Upper lobe of left lung (tissue), 6 donors: ENCODE measurements at regions not wholly inside any gene's neighbourhood (a gene's known extent, or its start where the extent isn't known, plus 50 kb on each side); places are given as distances from the start of the nearest gene placed in this dataset.

Experiments
- ATAC-seq, 2 donors: fragments of 200-7000 bp; cut with Tn5 transposase; one replicate each; pipeline ENCODE4 v1.9.1; 2022; ENCODE audit warnings: mild to moderate bottlenecking in 2 of 2, moderate library complexity in 2 of 2; ENCODE audit not compliant: low FRiP score in 2 of 2
- DNase-seq, 2 donors: peaks; one replicate each; pipeline ENCODE4 v3.0.0-alpha.2; 2019 to 2020
- H3K27ac ChIP-seq, 4 donors: fragments of 200-600 bp; sonication (generic); one replicate each; pipeline ENCODE4 v1.5.1; 2016 to 2019
- H3K27me3 ChIP-seq, 4 donors: fragments of 200-600 bp; sonication (generic); one replicate each; pipeline ENCODE4 v1.5.1; 2017 to 2019
- H3K36me3 ChIP-seq, 4 donors: fragments of 200-600 bp; sonication (generic); one replicate each; pipeline ENCODE4 v1.5.1; 2016 to 2019
- H3K4me1 ChIP-seq, 4 donors: fragments of 200-600 bp; sonication (generic); one replicate each; pipeline ENCODE4 v1.5.1; 2018 to 2019
- H3K4me3 ChIP-seq, 4 donors: fragments of 200-600 bp; sonication (generic); one replicate each; pipeline ENCODE4 v1.5.1; 2017 to 2019; ENCODE audit warnings: mild to moderate bottlenecking in 2 of 4, moderate library complexity in 1 of 4
- H3K9me3 ChIP-seq, 4 donors: fragments of 200-600 bp; sonication (generic); one replicate each; pipeline ENCODE4 v1.5.1; 2018 to 2019
- EP300 ChIP-seq, 4 donors: sonication (generic); formaldehyde crosslinking; IDR thresholded peaks; one replicate each; pipeline ENCODE4 v1.5.1; 2017; ENCODE audit warnings: antibody characterized with exemption in 4 of 4, control low read depth in 2 of 4
- POLR2A ChIP-seq, 4 donors: fragments of 450-650 bp; IDR thresholded peaks; one replicate each; pipeline ENCODE4 v1.5.1; 2016 to 2017; ENCODE audit warnings: antibody characterized with exemption in 4 of 4, mild to moderate bottlenecking in 2 of 4
- POLR2AphosphoS5 ChIP-seq, 2 donors: sonication (generic); formaldehyde crosslinking; IDR thresholded peaks; one replicate each; pipeline ENCODE4 v1.5.1; 2017; ENCODE audit warnings: antibody characterized with exemption in 2 of 2
- WGBS, 2 donors: methylation state at CpG; one replicate each; pipeline ENCODE4 v1.1.5; 2017 to 2018; 5-methylcytosine and 5-hydroxymethylcytosine counted together
- TF ChIP-seq, protein P1 (sequence below), 6 experiments: fragments of 450-650 bp in 4 of 6; fragments of 200-600 bp in 2 of 6; sonication (generic) in 2 of 6; IDR thresholded peaks; one replicate each; pipeline ENCODE4 v1.5.1; 2016 to 2019; ENCODE audit warnings: antibody characterized with exemption in 6 of 6
- donor health status: DM: no; HTN: no; CAD: no; lungs with moderate emphysema.
- donor health status: DM: no; HTN: yes; CAD: no; lungs with severe emphysema.

DNA sequence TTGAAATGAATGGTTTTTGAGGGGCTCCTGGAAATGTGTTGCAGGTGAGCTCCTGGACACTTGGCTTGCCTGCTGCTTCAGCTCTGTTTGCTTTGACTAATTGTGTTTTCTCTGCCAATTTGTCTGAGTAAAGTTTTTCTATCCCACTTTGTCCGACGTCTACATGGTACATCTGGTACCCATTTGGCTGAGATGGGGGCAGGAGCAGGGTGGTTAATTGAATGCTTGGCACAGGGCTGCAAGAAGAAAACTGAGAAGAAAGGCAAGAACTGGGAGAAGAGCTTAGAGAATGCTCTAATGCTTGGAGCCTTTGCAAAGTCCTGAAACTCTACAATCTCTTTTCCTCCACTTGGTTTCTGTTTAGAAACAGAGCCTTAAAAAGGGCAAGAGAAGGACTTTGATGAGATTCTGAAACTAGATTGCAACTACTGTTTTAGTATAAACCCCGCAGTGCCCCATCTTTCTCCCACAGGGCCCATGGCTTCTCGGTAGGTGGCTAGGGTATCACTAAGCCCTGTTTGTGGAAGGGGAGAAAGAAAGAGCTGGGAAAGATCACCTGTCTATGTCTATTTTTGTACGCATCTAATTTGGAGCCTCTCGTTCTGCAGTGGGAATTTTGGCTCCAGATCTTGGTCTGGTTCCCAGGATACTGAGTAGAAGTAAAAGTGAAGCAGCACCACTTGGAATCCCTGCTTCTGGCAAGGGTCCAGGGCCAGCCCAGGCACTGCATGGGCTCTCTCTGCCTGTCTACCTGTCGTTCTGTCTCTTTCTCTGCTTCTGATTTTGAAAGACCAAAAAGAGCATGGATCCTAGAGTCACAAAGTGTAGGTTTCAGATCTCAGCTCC is 214.4 kb downstream of the SEMA6A start:
- H3K27ac ChIP-seq = no peak overlapping the region
- TF ChIP-seq EP300 (IDR thresholded peaks at IDR 0.05) = no peak
- TF ChIP-seq POLR2A (IDR thresholded peaks at IDR 0.05) = no peak
- no peak for TF ChIP-seq POLR2AphosphoS5 (IDR thresholded peaks at IDR 0.05)
- TF ChIP-seq, protein P1, sequence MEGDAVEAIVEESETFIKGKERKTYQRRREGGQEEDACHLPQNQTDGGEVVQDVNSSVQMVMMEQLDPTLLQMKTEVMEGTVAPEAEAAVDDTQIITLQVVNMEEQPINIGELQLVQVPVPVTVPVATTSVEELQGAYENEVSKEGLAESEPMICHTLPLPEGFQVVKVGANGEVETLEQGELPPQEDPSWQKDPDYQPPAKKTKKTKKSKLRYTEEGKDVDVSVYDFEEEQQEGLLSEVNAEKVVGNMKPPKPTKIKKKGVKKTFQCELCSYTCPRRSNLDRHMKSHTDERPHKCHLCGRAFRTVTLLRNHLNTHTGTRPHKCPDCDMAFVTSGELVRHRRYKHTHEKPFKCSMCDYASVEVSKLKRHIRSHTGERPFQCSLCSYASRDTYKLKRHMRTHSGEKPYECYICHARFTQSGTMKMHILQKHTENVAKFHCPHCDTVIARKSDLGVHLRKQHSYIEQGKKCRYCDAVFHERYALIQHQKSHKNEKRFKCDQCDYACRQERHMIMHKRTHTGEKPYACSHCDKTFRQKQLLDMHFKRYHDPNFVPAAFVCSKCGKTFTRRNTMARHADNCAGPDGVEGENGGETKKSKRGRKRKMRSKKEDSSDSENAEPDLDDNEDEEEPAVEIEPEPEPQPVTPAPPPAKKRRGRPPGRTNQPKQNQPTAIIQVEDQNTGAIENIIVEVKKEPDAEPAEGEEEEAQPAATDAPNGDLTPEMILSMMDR (IDR thresholded peaks at IDR 0.05) = no peak
- DNase-seq = no peak
- H3K36me3 ChIP-seq = no peaks in the 10 kb centered on the region
- H3K4me3 ChIP-seq = no peak overlapping the region
- 52 to 59% methylated on average over 7 of the region's 7 CpGs for WGBS, 2 donors
- H3K27me3 ChIP-seq = no peaks in the 10 kb centered on the region
- peaks cover 9 to 19% (median 16%) of the 10 kb centered on the region in 4 donors for H3K4me1 ChIP-seq
- no peaks in the 10 kb centered on the region for H3K9me3 ChIP-seq
- no peak for ATAC-seq

DNA sequence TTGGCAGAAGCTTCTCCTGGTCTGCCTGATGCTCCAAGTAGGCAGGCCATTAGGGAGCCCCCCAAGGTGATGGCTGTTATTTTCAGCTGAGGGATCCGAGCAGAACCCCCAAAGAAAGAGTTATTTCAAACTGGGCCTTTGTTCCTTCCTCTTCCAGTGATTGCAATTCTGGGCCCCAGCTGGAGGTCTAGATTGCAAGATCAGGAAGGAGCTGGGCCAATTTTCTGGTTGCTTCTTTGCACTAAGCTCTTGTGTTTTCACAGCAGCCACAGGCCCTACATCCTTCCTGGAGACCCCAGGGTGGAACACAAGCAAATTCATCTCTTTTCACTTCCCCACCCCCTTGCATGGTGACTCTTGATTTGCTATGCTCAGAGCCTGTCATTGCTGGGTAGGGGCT is 215.0 kb downstream of the SEMA6A start:
- Histone ChIP-seq H3K9me3 (no peaks in the 10 kb centered on the region), H3K4me1 (peaks cover 9 to 19% (median 16%) of the 10 kb centered on the region in 4 donors), H3K27me3 (no peaks in the 10 kb centered on the region), H3K4me3 (no peak overlapping the region), H3K27ac (peak overlapping the region in 1 of 4 donors; percentile 15), H3K36me3 (no peaks in the 10 kb centered on the region)
- DNase-seq = no peak
- ATAC-seq = no peak
- WGBS, 2 donors = 60 to 67% methylated on average over 1 of the region's 1 CpG
- TF ChIP-seq, protein P1 (IDR thresholded peaks at IDR 0.05) = no peak
- no peak for TF ChIP-seq POLR2A (IDR thresholded peaks at IDR 0.05)
- no peak for TF ChIP-seq EP300 (IDR thresholded peaks at IDR 0.05)
- TF ChIP-seq POLR2AphosphoS5 (IDR thresholded peaks at IDR 0.05) = no peak

DNA sequence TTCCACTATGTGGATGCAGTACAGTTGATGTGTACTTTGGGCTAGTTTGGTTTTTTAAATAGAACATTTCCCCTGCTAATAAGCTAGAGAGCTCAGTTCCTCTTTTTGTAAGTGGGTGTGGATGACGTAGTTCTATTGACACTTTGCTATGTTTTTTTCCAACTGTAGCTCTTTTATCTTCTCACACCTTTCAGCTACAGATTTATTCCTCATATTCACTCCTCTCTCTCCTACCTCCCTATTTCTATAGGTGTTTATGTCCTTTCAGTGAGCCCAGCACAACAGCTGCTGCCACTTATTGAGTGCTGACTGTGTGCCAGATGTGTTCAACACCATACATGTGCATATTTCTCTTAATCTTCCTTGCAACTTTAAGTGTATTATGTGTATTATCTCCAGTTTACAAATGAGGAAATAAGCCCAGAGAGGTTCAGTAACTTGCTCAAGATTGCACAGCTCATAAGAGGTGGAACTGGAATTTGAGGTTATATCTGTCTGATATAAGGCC is 215.7 kb downstream of the SEMA6A start:
- Histone ChIP-seq H3K4me3 (no peak overlapping the region), H3K36me3 (no peaks in the 10 kb centered on the region), H3K9me3 (no peaks in the 10 kb centered on the region), H3K27me3 (no peaks in the 10 kb centered on the region), H3K4me1 (peaks cover 9 to 19% (median 16%) of the 10 kb centered on the region in 4 donors), H3K27ac (peak overlapping the region in 1 of 4 donors; percentile 15)
- no peak for DNase-seq
- TF ChIP-seq, protein P1 (IDR thresholded peaks at IDR 0.05) = no peak
- TF ChIP-seq POLR2A (IDR thresholded peaks at IDR 0.05) = no peak
- no peak for TF ChIP-seq EP300 (IDR thresholded peaks at IDR 0.05)
- TF ChIP-seq POLR2AphosphoS5 (IDR thresholded peaks at IDR 0.05) = no peak
- ATAC-seq = peak in 1 of 2 donors; percentile 54
- WGBS, 2 donors = 52 to 54% methylated on average over 1 of the region's 1 CpG

DNA sequence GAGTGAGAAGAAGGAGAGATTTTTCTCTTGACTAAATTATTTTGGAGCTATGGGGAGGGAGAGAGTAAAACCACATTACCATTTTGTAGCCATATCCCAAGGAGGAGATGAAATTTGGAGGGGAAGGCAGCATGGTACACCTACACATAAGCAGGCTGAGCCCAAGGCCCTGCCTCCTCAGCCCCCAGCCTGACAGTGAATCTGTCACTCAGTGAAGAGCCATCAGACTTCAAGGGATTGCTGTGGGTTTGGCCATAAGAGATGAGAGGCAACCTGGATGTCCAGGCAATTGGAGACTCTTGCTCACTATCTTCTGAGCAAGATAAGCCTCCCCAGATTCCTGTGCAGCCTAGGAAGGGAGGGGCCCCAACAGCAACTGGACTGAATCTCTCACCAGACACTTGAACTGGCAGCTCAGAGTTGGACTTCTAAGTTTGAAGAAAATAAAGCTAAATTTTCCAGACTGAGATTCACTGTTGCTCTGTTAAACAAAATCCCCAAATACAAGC is 216.6 kb downstream of the SEMA6A start:
- no peak for DNase-seq
- no peak overlapping the region for H3K27ac ChIP-seq
- H3K4me3 ChIP-seq = no peak overlapping the region
- peaks cover 9 to 19% (median 16%) of the 10 kb centered on the region in 4 donors for H3K4me1 ChIP-seq
- ATAC-seq = no peak
- TF ChIP-seq, protein P1 (IDR thresholded peaks at IDR 0.05) = no peak
- TF ChIP-seq POLR2A (IDR thresholded peaks at IDR 0.05) (no peak), POLR2AphosphoS5 (IDR thresholded peaks at IDR 0.05) (no peak), EP300 (IDR thresholded peaks at IDR 0.05) (no peak)
- no peaks in the 10 kb centered on the region for H3K27me3 ChIP-seq
- H3K36me3 ChIP-seq = no peaks in the 10 kb centered on the region
- no peaks in the 10 kb centered on the region for H3K9me3 ChIP-seq
